ENCODE measurements at regions not wholly inside any gene's neighbourhood (a gene's known extent, or its start where the extent isn't known, plus 50 kb on each side); places are given as distances from the start of the nearest gene placed in this dataset.

- 87% methylated on average over 2 of the region's 2 CpGs for WGBS (ENCODE audit: insufficient coverage, insufficient replicate concordance, low lambda C conversion rate, missing lambda C conversion rate)
- H4K20me1 ChIP-seq (ENCODE audit: control insufficient read depth, insufficient read depth): no peaks in the 10 kb centered on the region
- ChIA-PET CTCF (interaction anchor here (1.4 to 1.9 kb wide), 3 partner anchors 36 to 180 kb away, joined by 4 to 6 read pairs (median 5); no protein-coding TSS in a partner anchor), POLR2A (no interaction called here), SMC1A (ENCODE audit: uncharacterized antibody, unreplicated experiment) (interaction anchor here (0.9 to 1.9 kb wide), 3 partner anchors 97 to 180 kb away, joined by 3 to 7 read pairs (median 3); no protein-coding TSS in a partner anchor), RAD21 (ENCODE audit: unreplicated experiment) (interaction anchor here (1.1 kb wide), 1 partner anchor 179 kb away, joined by 3 read pairs; no protein-coding TSS in a partner anchor)
- DNase-seq (ENCODE audit: low read depth, low spot score) (no peak), ATAC-seq (no peak), FAIRE-seq (no peak)
- H3K4me3 ChIP-seq: no peak overlapping the region
- H3K79me2 ChIP-seq (ENCODE audit: control insufficient read depth, insufficient read depth, low read length): no peaks in the 10 kb centered on the region
- no peak overlapping the region for H3K27ac ChIP-seq (ENCODE audit: control insufficient read depth, insufficient read depth)
- no peak overlapping the region for H3K9ac ChIP-seq (ENCODE audit: control insufficient read depth, insufficient read depth, low read length)
- in situ Hi-C loops (cut with MboI): no loop called here
- no peak overlapping the region for H3K4me2 ChIP-seq (ENCODE audit: control insufficient read depth, insufficient read depth)
- H2AFZ ChIP-seq (ENCODE audit: control insufficient read depth, low read depth, low read length): no peak overlapping the region
- no peaks in the 10 kb centered on the region for H3K36me3 ChIP-seq (ENCODE audit: control insufficient read depth in 2 of 2, insufficient read depth in 2 of 2, low read length in 1 of 2)
- intact Hi-C loops (cut with micrococcal nuclease; ENCODE audit: unreplicated experiment): no loop called here
- H3K4me1 ChIP-seq (ENCODE audit: control insufficient read depth, insufficient read depth, low read length): no peaks in the 10 kb centered on the region
- H3K9me3 ChIP-seq (replicated peaks; ENCODE audit: control insufficient read depth, insufficient read depth, low read length): no peaks in the 10 kb centered on the region
- no peaks in the 10 kb centered on the region; a peak in 1 of 4 replicates for H3K27me3 ChIP-seq (replicated peaks in 1 of 2; ENCODE audit: control insufficient read depth in 2 of 2, insufficient read depth in 2 of 2, low read length in 1 of 2)
- BruUV-seq (replicated peaks): no TSS peak
- TF ChIP-seq TARDBP (IDR thresholded peaks at IDR 0.05; ENCODE audit: borderline replicate concordance): no peak
- no peak for TF ChIP-seq SREBF2 (IDR thresholded peaks at IDR 0.05; ENCODE audit: low read length)
- TF ChIP-seq ZBTB33 (IDR thresholded peaks at IDR 0.05): no peak
- TF ChIP-seq FOXM1 (IDR thresholded peaks at IDR 0.05; ENCODE audit: low read depth, low read length): no peak
- no peak for TF ChIP-seq ATF3 (IDR thresholded peaks at IDR 0.05; ENCODE audit: borderline replicate concordance, extremely low read depth, low read depth, low read length)
- no peak for TF ChIP-seq NR2C2 (IDR thresholded peaks at IDR 0.05; ENCODE audit: borderline replicate concordance, control insufficient read depth, insufficient read length, low read depth)
- TF ChIP-seq E4F1 (IDR thresholded peaks at IDR 0.05; ENCODE audit: borderline replicate concordance, partially characterized antibody): no peak
- TF ChIP-seq HDAC6 (IDR thresholded peaks at IDR 0.05; ENCODE audit: unreplicated experiment): no peak
- TF ChIP-seq ELK1 (IDR thresholded peaks at IDR 0.05; ENCODE audit: low read depth, low read length): no peak
- no peak for TF ChIP-seq USF2 (IDR thresholded peaks at IDR 0.05; ENCODE audit: borderline replicate concordance, low read depth, low read length)
- TF ChIP-seq MYB (IDR thresholded peaks at IDR 0.05; ENCODE audit: borderline replicate concordance, low read depth, low read length): no peak
Observed at GRCh38 chr1:93808871-93809270, 70.1 kb downstream of the DNTTIP2 start.

Data from GM12878 (cell line).